Left kidney (tissue), 1 donor: ENCODE measurements at regions not wholly inside any gene's neighbourhood (a gene's known extent, or its start where the extent isn't known, plus 50 kb on each side); places are given as distances from the start of the nearest gene placed in this dataset.
A peak's percentile ranks its signal among the peaks of the same experiment; 100 is the strongest.

ENCODE experiments used
- DNase-seq: peaks from one replicate; pipeline ENCODE4 v3.0.0-alpha.2; 2013

- no peak for DNase-seq
Measured at GRCh38 chr11:88448131-88448670, 110.7 kb upstream of the CTSC start.

DNA sequence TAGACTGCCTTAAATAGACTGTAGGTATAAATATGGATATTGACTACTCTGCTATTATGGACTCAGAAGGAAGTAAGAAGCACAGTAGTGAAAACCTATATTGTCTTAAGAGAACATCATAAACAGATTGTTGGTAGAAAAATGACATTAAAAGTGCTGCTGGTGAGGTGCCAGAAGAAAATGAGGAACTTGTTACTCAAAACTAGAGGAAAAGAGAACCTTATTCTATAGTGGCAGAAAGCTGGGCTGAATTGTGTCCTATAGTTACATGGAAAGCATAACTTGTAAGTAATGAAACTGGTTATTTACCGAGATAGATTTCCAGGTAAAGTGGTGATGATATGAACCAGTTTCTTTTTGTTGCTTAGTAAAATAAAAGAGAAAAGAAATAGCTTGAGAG lies 109.7 kb upstream of the CTSC start:
- no peak for DNase-seq

DNA sequence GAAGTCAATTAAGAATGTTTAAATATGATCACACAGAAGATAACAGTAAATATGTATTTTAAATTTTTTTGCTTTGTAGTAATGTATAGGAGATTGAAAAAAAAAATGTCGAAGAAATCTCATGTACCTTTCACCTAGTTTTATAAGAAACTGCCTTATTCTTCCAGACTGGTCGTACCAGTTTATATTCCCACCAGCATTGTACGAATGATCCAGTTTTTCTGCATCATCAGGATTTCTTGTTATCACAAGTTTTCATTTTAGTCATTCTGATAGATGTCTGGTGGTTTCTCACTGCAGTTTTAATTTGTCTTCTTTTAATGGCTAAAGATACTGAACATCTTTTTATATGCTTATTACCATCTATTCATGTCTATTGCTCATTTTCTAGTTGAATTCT lies 101.8 kb upstream of the CTSC start:
- DNase-seq: no peak

GRCh38 chr11:88438721-88439120 lies 101.2 kb upstream of the CTSC start:
- DNase-seq: no peak

- DNase-seq: no peak
Measured at GRCh38 chr11:88435415-88435814, 97.9 kb upstream of the CTSC start.

DNA sequence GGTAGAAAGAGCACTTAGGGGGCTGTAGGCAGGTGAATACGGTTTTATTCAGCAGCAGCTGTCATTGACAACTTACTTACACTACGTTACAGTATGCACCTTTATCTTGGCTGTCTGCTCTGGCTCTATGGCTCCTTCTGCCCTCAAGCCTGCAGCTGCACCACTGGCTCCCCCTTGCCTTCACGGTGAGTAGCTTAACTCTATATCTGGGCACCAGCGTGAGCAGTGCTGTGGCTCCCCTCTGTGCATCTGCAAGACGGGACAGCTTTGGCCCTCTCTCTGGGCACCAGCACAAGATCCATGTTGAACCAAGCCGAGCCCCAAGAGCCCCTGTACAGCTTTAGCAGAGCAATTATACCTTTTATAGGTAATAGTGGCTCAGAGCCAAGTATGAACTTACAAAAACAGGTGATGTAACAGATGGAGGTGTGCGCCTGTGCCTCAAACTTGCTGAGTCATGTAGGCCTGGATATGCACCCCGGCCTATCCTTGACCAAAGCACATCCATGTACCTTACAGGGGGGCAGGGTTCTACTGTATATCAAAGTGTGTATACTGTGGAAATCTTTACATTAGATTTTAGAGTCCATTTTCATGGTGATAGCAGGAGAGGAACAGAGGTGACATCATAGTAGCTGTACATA lies 96.9 kb upstream of the CTSC start:
- DNase-seq: no peak

- no peak for DNase-seq
Measured at GRCh38 chr11:88433536-88434230, 96.1 kb upstream of the CTSC start.

- no peak for DNase-seq
Measured at GRCh38 chr11:88431675-88432341, 94.3 kb upstream of the CTSC start.

DNA sequence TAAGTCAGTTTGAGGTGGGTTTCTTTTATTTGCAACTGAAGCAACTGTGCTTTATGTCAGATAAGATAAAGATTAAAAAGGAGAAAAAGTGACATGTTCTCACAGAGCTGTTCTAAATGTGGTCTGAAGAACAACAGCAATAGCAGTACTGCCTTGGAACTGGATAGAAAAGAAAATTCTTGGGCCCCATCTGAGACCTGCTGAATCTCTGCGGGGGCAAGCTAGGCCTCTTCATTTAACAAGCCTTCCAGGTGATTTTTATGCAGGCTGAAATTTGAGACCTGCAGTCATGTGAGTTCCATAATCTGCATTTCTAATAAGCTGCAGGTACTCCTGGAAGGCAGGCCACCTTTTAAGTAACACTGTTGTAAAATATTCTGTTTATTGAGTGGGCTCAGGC lies 91.4 kb upstream of the CTSC start:
- no peak for DNase-seq

DNA sequence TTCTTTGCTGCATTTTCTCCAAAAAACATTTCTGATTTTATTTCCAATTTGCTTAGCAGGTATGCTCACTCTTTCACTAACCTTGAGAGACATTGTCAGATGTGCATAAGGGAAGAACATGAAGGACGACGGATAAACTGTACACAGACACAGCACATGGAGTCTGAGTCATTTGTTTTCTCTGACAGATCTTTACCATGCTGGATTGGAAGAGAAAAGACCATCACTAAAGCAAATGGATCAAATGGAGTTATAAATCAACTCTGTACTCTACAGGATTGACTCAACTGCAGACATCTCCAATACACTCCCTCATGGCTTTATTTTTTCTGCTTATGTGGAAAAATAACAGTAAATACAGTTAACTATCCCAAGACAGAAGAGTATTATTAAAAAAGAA lies 90.2 kb upstream of the CTSC start:
- no peak for DNase-seq

DNA sequence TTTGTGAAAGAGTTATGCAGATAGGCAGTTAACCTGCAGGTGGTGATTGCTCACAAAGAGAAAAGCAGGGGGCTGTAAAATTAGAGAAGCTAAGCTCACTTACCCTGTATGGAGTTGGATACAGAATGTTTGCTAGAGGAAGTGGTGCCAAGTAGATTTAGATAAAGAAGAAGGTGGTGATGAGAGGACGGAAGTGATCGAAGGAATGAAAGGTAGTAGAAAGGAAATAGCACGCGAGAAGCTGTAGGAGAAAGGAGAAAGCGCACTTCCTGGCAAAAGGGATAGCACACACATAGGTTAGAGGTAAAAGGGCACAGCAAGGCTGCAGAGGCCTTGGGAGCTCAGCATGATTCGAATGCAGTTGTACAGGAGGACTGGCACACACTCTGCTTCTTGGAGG lies 87.3 kb upstream of the CTSC start:
- DNase-seq: no peak

- no peak for DNase-seq
Measured at GRCh38 chr11:88421530-88421929, 84.0 kb upstream of the CTSC start.

- no peak for DNase-seq
Measured at GRCh38 chr11:88420165-88420791, 82.7 kb upstream of the CTSC start.

DNA sequence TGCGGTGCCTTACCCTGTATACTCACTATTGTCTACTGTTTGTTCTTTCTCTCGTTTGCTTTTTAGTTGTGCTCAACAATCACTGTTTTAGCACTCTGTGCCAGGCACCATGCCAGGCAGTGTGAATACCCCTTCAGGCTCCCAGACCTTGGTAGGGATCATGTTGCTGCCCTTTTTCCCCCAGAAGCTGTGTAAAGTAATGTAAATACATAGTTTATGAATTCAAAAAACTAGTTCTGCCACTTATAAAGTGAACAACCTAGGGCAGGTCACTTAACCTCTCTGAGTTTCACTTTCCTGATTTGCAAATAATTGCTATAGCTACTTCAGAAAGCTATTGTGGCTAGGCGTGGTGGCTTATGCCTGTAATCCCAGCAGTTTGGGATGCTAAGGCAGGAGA lies 81.0 kb upstream of the CTSC start:
- DNase-seq: no peak

DNA sequence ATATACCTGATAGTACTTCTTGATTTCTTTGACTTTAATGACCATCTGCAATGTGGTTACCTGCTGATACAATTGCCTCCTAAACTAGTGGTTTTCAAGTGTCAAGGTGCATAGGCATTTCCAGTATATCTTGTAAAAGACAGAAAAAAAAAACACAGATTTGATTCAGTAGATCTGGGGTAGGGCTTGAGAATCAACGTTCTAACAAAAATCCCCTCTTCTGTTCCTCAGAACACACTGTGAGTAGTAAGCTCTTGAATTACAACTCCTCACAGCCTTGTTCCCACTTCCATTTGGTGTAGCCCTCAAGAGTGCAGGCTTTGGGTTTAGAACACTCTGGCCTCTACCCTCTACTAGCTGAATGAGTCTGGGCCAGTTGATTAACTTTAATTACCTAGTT lies 78.0 kb upstream of the CTSC start:
- no peak for DNase-seq

DNA sequence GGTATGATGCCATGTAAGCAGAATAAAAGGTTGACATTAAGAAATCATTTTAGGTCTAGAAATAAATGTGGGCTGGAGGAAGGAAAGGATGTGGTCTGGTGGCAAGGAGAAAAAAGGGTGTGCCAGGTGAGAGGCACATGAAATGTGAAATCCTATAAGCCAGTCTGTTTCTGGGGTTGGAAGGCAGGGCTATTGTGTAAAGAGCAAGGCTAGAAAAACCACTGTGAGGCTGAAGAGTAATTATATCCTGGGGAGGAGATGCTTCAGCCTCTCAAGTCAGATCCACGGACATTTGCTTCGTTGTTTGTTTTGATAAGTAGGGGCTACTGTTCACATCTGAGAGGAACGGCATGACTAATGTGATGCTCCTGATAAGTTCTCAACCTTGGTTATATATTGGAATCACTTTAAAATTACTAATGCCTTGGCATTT lies 77.5 kb upstream of the CTSC start:
- DNase-seq: no peak

- peak; percentile 47 for DNase-seq
Measured at GRCh38 chr11:88414385-88414861, 76.9 kb upstream of the CTSC start.

GRCh38 chr11:88411265-88411664 lies 73.7 kb upstream of the CTSC start:
- no peak for DNase-seq

GRCh38 chr11:88410656-88411055 lies 73.1 kb upstream of the CTSC start:
- no peak for DNase-seq

DNA sequence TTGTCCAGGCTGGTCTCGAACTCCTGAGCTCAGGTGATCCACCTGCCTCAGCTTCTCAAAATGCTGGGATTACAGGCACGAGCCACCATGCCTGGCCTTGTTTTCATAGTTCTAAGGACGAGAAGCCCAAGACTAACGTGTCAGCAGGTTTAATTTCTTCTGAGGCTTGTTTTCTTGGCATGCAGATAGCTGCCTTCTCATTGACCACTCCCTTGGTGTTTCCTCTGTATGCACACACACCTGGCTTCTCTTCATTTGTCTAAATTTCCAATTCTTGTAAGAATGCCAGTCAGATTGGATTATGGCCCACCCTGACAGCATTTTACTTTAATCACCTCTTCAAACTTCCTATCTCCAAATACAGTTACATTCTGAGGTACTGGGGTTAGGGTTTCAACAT lies 72.5 kb upstream of the CTSC start:
- no peak for DNase-seq

DNA sequence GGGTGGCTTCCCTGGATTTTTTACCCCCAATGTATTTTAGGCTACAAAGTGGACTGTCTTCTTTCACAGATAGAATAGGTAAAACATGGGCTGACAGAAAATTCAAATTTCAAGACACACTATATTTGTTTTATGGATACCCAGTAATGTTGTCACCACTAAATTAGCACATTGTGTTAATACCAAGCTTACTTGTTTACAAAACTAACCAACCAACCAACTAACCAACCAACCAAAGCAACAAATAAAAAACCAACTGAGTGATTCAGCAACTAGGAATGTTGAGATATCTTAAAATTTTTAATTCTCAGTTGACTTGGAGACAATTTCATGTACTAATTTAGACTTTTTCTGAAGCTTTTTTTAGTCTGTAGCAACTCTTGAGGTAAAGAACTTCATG lies 69.3 kb upstream of the CTSC start:
- no peak for DNase-seq

- DNase-seq: no peak
Measured at GRCh38 chr11:88405853-88406252, 68.3 kb upstream of the CTSC start.
